Stimulated activated CD8-positive, alpha-beta memory T cell treated with anti-CD3 and anti-CD28 coated beads, Interleukin-4, amount 100 ng/mL, for 48 hours (primary cell): ENCODE measurements at regions not wholly inside any gene's neighbourhood (a gene's known extent, or its start where the extent isn't known, plus 50 kb on each side); places are given as distances from the start of the nearest gene placed in this dataset.

Experiments used
- DNase-seq: peaks from one replicate; pipeline ENCODE4 v3.0.0-alpha.2; 2020

- DNase-seq = no peak
These were observed 70.1 kb upstream of the COL1A2 start for GRCh38 chr7:94324380-94325121.

GRCh38 chr7:94325122-94325475 lies 69.6 kb upstream of the COL1A2 start:
- no peak for DNase-seq

GRCh38 chr7:94330269-94331020 lies 64.2 kb upstream of the COL1A2 start:
- DNase-seq = no peak

- no peak for DNase-seq
These were observed 62.1 kb upstream of the COL1A2 start for GRCh38 chr7:94332571-94332970.

- no peak for DNase-seq
These were observed 60.9 kb upstream of the COL1A2 start for GRCh38 chr7:94333810-94334209.

- DNase-seq = no peak
These were observed 59.1 kb upstream of the COL1A2 start for GRCh38 chr7:94335586-94335985.

- no peak for DNase-seq
These were observed 58.7 kb upstream of the COL1A2 start for GRCh38 chr7:94336009-94336408.

GRCh38 chr7:94338921-94339371 lies 55.7 kb upstream of the COL1A2 start:
- DNase-seq = no peak

- DNase-seq = no peak
These were observed 49.9 kb upstream of the COL1A2 start for GRCh38 chr7:94344826-94345225.
